ENCODE measurements at regions not wholly inside any gene's neighbourhood (a gene's known extent, or its start where the extent isn't known, plus 50 kb on each side); places are given as distances from the start of the nearest gene placed in this dataset.

DNA sequence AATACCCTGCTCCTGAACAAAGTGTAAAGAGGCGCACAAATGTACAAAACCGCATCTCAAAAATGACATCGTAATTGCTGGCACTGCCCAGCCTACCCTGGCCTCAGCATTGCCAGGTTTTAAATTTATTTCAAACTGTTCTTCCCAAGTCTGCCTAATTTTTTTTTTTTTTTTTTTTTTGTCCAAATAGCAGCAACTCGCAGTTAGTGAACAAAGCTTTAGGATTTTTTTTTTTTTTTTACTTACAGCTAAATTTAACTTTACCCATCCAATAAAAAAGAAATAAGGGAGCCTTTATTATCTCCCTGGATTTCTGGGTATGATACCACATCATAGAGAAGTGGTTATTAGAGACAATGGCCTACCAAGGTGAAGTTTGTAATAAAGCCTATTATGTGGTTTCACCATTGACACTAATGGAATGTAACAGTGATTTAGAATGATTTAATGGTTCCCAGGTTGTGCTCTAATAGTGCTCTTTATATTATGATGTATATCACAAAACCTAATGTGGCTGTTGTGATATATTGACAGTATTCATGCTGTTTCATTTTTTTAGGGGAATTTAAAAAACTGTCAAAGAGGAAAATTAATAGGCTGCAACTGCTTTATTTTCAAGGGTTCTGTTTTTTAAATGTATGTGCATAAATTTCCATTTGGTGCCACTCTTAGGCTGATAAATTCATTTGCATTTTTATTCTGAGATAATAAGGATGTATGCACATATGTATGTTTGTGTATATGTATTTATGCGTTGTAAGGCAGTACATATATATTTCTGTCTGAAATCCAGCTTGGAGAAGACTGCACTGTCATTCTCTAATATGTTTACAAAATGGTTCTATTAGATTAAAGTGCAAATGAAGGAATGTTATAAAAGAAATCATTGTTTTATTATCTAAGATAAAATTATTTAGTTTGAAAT, 309.0 kb downstream of the TFEC start:
- WGBS (ENCODE audit: extremely low coverage, insufficient coverage, insufficient read length) = no CpG with 5 or more reads among the region's 5 CpGs
- Histone ChIP-seq H3K27ac (ENCODE audit: low read depth, low read length) (no peak overlapping the region), H3K18ac (ENCODE audit: low read length) (no peak overlapping the region), H3K27me3 (ENCODE audit: insufficient read depth, low read length) (no peaks in the 10 kb centered on the region), H3K4ac (ENCODE audit: low read depth, low read length) (no peak overlapping the region), H2BK12ac (ENCODE audit: low read length) (no peak overlapping the region), H2BK120ac (ENCODE audit: insufficient read depth, low read length, poor library complexity) (no peak overlapping the region), H4K12ac (ENCODE audit: low read depth, low read length) (no peak overlapping the region), H2AK5ac (ENCODE audit: low read length) (no peak overlapping the region), H2AFZ (ENCODE audit: insufficient read depth, low read length, poor library complexity) (no peak overlapping the region), H3K14ac (ENCODE audit: low read length) (no peak overlapping the region), H3K23ac (ENCODE audit: low read length) (no peak overlapping the region), H4K8ac (ENCODE audit: low read depth, low read length) (no peak overlapping the region), H3K9me3 (ENCODE audit: insufficient read depth, low read depth, low read length) (no peaks in the 10 kb centered on the region), H3K4me2 (ENCODE audit: low read length) (no peak overlapping the region), H3K4me3 (ENCODE audit: low read depth, low read length) (no peak overlapping the region), H3K36me3 (ENCODE audit: control insufficient read depth in 1 of 2, insufficient read depth in 2 of 2, low read length in 2 of 2) (no peaks in the 10 kb centered on the region), H3K79me2 (ENCODE audit: control insufficient read depth, insufficient read depth, low read length, poor library complexity) (no peaks in the 10 kb centered on the region), H3K9ac (ENCODE audit: low read length) (no peak overlapping the region), H2BK5ac (ENCODE audit: low read depth, low read length, poor library complexity) (no peak overlapping the region), H3K79me1 (ENCODE audit: low read length) (no peaks in the 10 kb centered on the region), H3K4me1 (ENCODE audit: control insufficient read depth in 1 of 2, insufficient read depth in 2 of 2, low read length in 2 of 2) (no peaks in the 10 kb centered on the region), H4K91ac (ENCODE audit: low read depth, low read length) (no peak overlapping the region)
- no peak for DNase-seq

DNA sequence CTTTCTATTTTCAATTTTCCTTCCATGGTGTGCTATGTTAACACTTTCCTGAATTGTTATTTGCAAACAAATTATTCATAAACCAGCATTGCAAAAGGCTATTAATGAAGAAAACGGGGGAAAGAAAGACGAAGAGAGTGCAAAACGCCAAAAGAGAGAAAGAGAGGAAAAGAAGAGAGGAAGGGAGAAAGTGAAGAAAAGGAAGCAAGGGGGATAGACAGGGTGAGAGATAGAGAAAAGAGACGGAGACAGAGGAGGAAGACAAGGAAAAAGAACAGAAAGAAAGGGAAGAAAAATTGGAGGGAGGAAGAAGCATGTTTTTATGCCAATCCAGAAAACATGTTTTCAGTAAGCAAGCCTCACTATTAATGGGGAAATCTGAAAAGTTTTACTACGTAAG, 310.6 kb downstream of the TFEC start:
- H3K4me3 ChIP-seq (ENCODE audit: low read depth, low read length) = no peak overlapping the region
- no peak overlapping the region for H4K12ac ChIP-seq (ENCODE audit: low read depth, low read length)
- no peak overlapping the region for H3K18ac ChIP-seq (ENCODE audit: low read length)
- no peak overlapping the region for H2AFZ ChIP-seq (ENCODE audit: insufficient read depth, low read length, poor library complexity)
- H3K4ac ChIP-seq (ENCODE audit: low read depth, low read length) = no peak overlapping the region
- no peak overlapping the region for H2AK5ac ChIP-seq (ENCODE audit: low read length)
- no peaks in the 10 kb centered on the region for H3K36me3 ChIP-seq (ENCODE audit: control insufficient read depth in 1 of 2, insufficient read depth in 2 of 2, low read length in 2 of 2)
- no peak for DNase-seq
- H3K9me3 ChIP-seq (ENCODE audit: insufficient read depth, low read depth, low read length) = no peaks in the 10 kb centered on the region
- no peak overlapping the region for H2BK120ac ChIP-seq (ENCODE audit: insufficient read depth, low read length, poor library complexity)
- no peaks in the 10 kb centered on the region for H3K79me1 ChIP-seq (ENCODE audit: low read length)
- H3K27me3 ChIP-seq (ENCODE audit: insufficient read depth, low read length) = no peaks in the 10 kb centered on the region
- no peak overlapping the region for H2BK12ac ChIP-seq (ENCODE audit: low read length)
- H3K4me2 ChIP-seq (ENCODE audit: low read length) = no peak overlapping the region
- no peaks in the 10 kb centered on the region for H3K79me2 ChIP-seq (ENCODE audit: control insufficient read depth, insufficient read depth, low read length, poor library complexity)
- no peak overlapping the region for H4K91ac ChIP-seq (ENCODE audit: low read depth, low read length)
- H3K4me1 ChIP-seq (ENCODE audit: control insufficient read depth in 1 of 2, insufficient read depth in 2 of 2, low read length in 2 of 2) = no peaks in the 10 kb centered on the region
- H3K9ac ChIP-seq (ENCODE audit: low read length) = no peak overlapping the region
- no peak overlapping the region for H3K14ac ChIP-seq (ENCODE audit: low read length)
- WGBS (ENCODE audit: extremely low coverage, insufficient coverage, insufficient read length) = no CpG with 5 or more reads among the region's 5 CpGs
- no peak overlapping the region for H3K27ac ChIP-seq (ENCODE audit: low read depth, low read length)
- H3K23ac ChIP-seq (ENCODE audit: low read length) = no peak overlapping the region
- no peak overlapping the region for H4K8ac ChIP-seq (ENCODE audit: low read depth, low read length)
- no peak overlapping the region for H2BK5ac ChIP-seq (ENCODE audit: low read depth, low read length, poor library complexity)

DNA sequence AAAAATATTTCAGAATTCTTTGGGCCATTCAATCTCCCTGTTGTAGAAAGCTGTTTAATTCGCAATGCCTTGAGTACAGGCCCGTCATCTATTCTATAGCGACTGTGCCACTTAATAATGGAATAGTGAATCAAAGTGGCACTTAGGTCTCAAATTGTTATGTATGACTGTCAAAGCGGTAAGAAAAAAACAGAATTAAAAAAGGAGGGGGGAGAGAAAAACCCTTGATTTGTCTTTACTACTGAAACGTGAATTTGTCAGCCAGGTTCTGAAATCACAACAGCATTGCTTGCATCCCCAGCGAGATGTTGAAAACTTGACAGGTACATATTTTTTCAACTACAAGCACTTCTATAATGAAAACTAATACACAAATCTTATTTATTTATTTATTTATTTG, 320.9 kb downstream of the TFEC start:
- Histone ChIP-seq H3K36me3 (ENCODE audit: control insufficient read depth in 1 of 2, insufficient read depth in 2 of 2, low read length in 2 of 2) (no peaks in the 10 kb centered on the region), H2BK5ac (ENCODE audit: low read depth, low read length, poor library complexity) (no peak overlapping the region), H3K14ac (ENCODE audit: low read length) (no peak overlapping the region), H2BK12ac (ENCODE audit: low read length) (no peak overlapping the region), H2BK120ac (ENCODE audit: insufficient read depth, low read length, poor library complexity) (no peak overlapping the region), H2AFZ (ENCODE audit: insufficient read depth, low read length, poor library complexity) (no peak overlapping the region), H3K79me1 (ENCODE audit: low read length) (no peaks in the 10 kb centered on the region), H3K27ac (ENCODE audit: low read depth, low read length) (no peak overlapping the region), H3K9me3 (ENCODE audit: insufficient read depth, low read depth, low read length) (no peaks in the 10 kb centered on the region), H3K4me1 (ENCODE audit: control insufficient read depth in 1 of 2, insufficient read depth in 2 of 2, low read length in 2 of 2) (no peaks in the 10 kb centered on the region), H3K18ac (ENCODE audit: low read length) (no peak overlapping the region), H3K23ac (ENCODE audit: low read length) (no peak overlapping the region), H2AK5ac (ENCODE audit: low read length) (no peak overlapping the region), H4K12ac (ENCODE audit: low read depth, low read length) (no peak overlapping the region), H3K4me3 (ENCODE audit: low read depth, low read length) (no peak overlapping the region), H3K4ac (ENCODE audit: low read depth, low read length) (no peak overlapping the region), H3K79me2 (ENCODE audit: control insufficient read depth, insufficient read depth, low read length, poor library complexity) (no peaks in the 10 kb centered on the region), H4K8ac (ENCODE audit: low read depth, low read length) (no peak overlapping the region), H3K4me2 (ENCODE audit: low read length) (no peak overlapping the region), H3K9ac (ENCODE audit: low read length) (no peak overlapping the region), H3K27me3 (ENCODE audit: insufficient read depth, low read length) (no peaks in the 10 kb centered on the region), H4K91ac (ENCODE audit: low read depth, low read length) (no peak overlapping the region)
- DNase-seq = no peak
- no CpG with 5 or more reads among the region's 6 CpGs for WGBS (ENCODE audit: extremely low coverage, insufficient coverage, insufficient read length)

DNA sequence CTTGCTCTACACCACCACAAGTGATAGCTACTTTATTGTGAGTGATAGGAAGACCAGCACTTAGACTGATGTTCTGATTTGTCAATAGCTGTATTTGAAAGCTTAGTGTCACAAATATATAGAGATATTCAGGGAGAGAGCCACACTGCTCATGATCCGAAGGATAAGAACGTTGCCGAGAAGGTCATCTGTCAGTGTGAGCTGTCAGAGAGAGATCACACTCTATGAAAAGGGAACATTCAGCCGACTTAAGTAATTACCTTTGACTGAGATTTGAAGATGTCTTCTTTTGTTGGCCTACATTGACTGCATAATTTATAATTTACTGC, 322.6 kb downstream of the TFEC start:
- DNase-seq = no peak
- no CpG with 5 or more reads among the region's 4 CpGs for WGBS (ENCODE audit: extremely low coverage, insufficient coverage, insufficient read length)
- no peaks in the 10 kb centered on the region for H3K36me3 ChIP-seq (ENCODE audit: control insufficient read depth in 1 of 2, insufficient read depth in 2 of 2, low read length in 2 of 2)

More for the DNA sequence above, 322.6 kb downstream of the TFEC start:
- no peak overlapping the region for H3K4me2 ChIP-seq (ENCODE audit: low read length)
- H3K9ac ChIP-seq (ENCODE audit: low read length) = no peak overlapping the region
- no peak overlapping the region for H4K8ac ChIP-seq (ENCODE audit: low read depth, low read length)
- no peaks in the 10 kb centered on the region for H3K79me2 ChIP-seq (ENCODE audit: control insufficient read depth, insufficient read depth, low read length, poor library complexity)
- H4K91ac ChIP-seq (ENCODE audit: low read depth, low read length) = no peak overlapping the region
- no peak overlapping the region for H3K14ac ChIP-seq (ENCODE audit: low read length)
- H2BK12ac ChIP-seq (ENCODE audit: low read length) = no peak overlapping the region
- H2AFZ ChIP-seq (ENCODE audit: insufficient read depth, low read length, poor library complexity) = no peak overlapping the region
- no peak overlapping the region for H3K27ac ChIP-seq (ENCODE audit: low read depth, low read length)
- no peak overlapping the region for H4K12ac ChIP-seq (ENCODE audit: low read depth, low read length)
- H2BK120ac ChIP-seq (ENCODE audit: insufficient read depth, low read length, poor library complexity) = no peak overlapping the region
- no peak overlapping the region for H2AK5ac ChIP-seq (ENCODE audit: low read length)
- H3K18ac ChIP-seq (ENCODE audit: low read length) = no peak overlapping the region
- H3K23ac ChIP-seq (ENCODE audit: low read length) = no peak overlapping the region
- H3K4ac ChIP-seq (ENCODE audit: low read depth, low read length) = no peak overlapping the region
- H2BK5ac ChIP-seq (ENCODE audit: low read depth, low read length, poor library complexity) = no peak overlapping the region
- H3K79me1 ChIP-seq (ENCODE audit: low read length) = no peaks in the 10 kb centered on the region
- H3K4me1 ChIP-seq (ENCODE audit: control insufficient read depth in 1 of 2, insufficient read depth in 2 of 2, low read length in 2 of 2) = no peaks in the 10 kb centered on the region
- no peak overlapping the region for H3K4me3 ChIP-seq (ENCODE audit: low read depth, low read length)
- H3K9me3 ChIP-seq (ENCODE audit: insufficient read depth, low read depth, low read length) = no peaks in the 10 kb centered on the region
- no peaks in the 10 kb centered on the region for H3K27me3 ChIP-seq (ENCODE audit: insufficient read depth, low read length)

Data from trophoblast cell (in vitro differentiated cells and primary cell).